Ishikawa (cell line): ENCODE measurements at regions not wholly inside any gene's neighbourhood (a gene's known extent, or its start where the extent isn't known, plus 50 kb on each side); places are given as distances from the start of the nearest gene placed in this dataset.

Experiments used
- EGR1 ChIP-seq: IDR thresholded peaks from 2 replicates; pipeline ENCODE4 v1.6.1; 2012
- EP300 ChIP-seq: IDR thresholded peaks from 2 replicates; pipeline ENCODE4 v1.6.1; 2012; ENCODE audit warnings: borderline replicate concordance
- RAD21 ChIP-seq: IDR thresholded peaks from 2 replicates; pipeline ENCODE4 v1.6.1; 2012; ENCODE audit warnings: low read depth

DNA sequence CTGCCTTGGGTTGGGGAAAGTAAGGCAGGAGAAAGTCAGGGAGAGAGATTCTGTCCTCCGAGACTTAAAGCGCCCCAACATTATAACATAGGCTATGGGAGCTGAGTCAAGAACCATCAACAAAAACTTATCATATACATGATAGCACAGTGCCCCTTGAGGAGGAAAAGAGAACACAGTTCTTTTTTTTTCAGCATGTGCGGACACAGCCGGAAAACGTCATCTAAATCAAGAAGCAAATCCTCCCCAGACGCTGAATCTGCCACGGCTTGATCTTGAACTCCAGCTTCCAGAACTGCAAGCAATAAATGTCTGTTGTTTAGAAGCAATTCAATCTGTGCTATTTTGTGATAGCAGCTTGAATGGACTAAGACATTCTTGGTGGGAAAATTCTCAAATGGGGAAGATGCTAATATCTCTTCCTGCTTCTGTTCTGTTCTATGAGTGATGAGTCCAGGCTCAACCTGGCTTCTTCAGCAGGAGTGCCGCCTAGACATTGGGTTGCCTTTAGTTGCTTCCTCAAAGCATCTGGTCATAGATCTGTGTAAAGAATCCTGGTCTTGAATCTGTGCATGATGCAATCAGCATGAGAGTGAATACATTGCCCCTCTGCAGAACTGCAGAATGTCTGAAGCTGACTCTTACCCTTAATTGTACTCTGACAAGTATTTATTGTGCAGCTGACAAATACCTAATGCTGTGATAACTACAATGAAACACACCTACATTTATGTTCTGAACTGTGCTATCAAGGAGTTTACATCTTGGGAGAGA is 549.8 kb upstream of the PRKX start:
- TF ChIP-seq EP300 (no peak), RAD21 (no peak), EGR1 (no peak)
